Adrenal gland (tissue), 5 donors: ENCODE measurements at regions not wholly inside any gene's neighbourhood (a gene's known extent, or its start where the extent isn't known, plus 50 kb on each side); places are given as distances from the start of the nearest gene placed in this dataset.

Experiments used
- CTCF ChIP-seq, 6 experiments: fragments of 450-650 bp in 4 of 6; fragments of 200-600 bp in 2 of 6; sonication (generic) in 1 of 6; IDR thresholded peaks; 1 replicate in 5 of 6; 2 replicates in 1 of 6; pipeline versions ENCODE4 v1.5.1 to v1.8.0; 2016 to 2021; ENCODE audit warnings: antibody characterized with exemption in 6 of 6, mild to moderate bottlenecking in 2 of 6, moderate library complexity in 1 of 6
- POLR2A ChIP-seq, 2 donors: fragments of 450-650 bp; IDR thresholded peaks; one replicate each; pipeline ENCODE4 v1.6.1; 2017; ENCODE audit warnings: antibody characterized with exemption in 2 of 2, mild to moderate bottlenecking in 2 of 2, moderate library complexity in 1 of 2
- donor health status: DM: no; HTN: no; CAD: no.

GRCh38 chr9:1951446-1951845 lies 63.7 kb upstream of the SMARCA2 start:
- TF ChIP-seq CTCF (IDR thresholded peaks at IDR 0.05) (no peak), POLR2A (IDR thresholded peaks at IDR 0.05) (no peak)
